ENCODE measurements at regions not wholly inside any gene's neighbourhood (a gene's known extent, or its start where the extent isn't known, plus 50 kb on each side); places are given as distances from the start of the nearest gene placed in this dataset.
A peak's percentile ranks its signal among the peaks of the same experiment; 100 is the strongest.

GRCh38 chr12:62129291-62129690 lies 130.9 kb upstream of the USP15 start:
- H3K9me3 ChIP-seq (replicated peaks; ENCODE audit: control insufficient read depth, insufficient read depth, low read depth, low read length) = no peaks in the 10 kb centered on the region
- intact Hi-C loops (cut with micrococcal nuclease) = loop anchor here (5.0 to 10.0 kb wide), 2 partner anchors 63 to 124 kb away; a partner anchor contains a TSS
- no peaks in the 10 kb centered on the region for H4K20me1 ChIP-seq (replicated peaks; ENCODE audit: control insufficient read depth, insufficient read depth, low read length)
- no peak overlapping the region for H3K4me2 ChIP-seq (ENCODE audit: insufficient read depth, low read length)
- no peaks in the 10 kb centered on the region for H3K27me3 ChIP-seq (ENCODE audit: control insufficient read depth in 2 of 2, insufficient read depth in 2 of 2, low read length in 2 of 2)
- no peaks in the 10 kb centered on the region for H3K9me1 ChIP-seq (ENCODE audit: control insufficient read depth, insufficient read depth, low read length)
- no peak overlapping the region for H3K4me3 ChIP-seq
- DNase-seq (ENCODE audit: extremely low read depth in 1 of 4, low spot score in 3 of 4) (no peak), ATAC-seq (no peak), FAIRE-seq (peak; percentile 11)
- H3K9ac ChIP-seq (ENCODE audit: insufficient read depth in 1 of 2, low read depth in 2 of 2, low read length in 2 of 2) = no peak overlapping the region
- CTCF ChIA-PET (ENCODE audit: low intra/inter-chr PET ratio) = no interaction called here
- H3K79me2 ChIP-seq (ENCODE audit: control insufficient read depth, insufficient read depth, low read length) = no peaks in the 10 kb centered on the region
- POLR2A ChIA-PET = no interaction called here
- 1% methylated on average over 4 of the region's 4 CpGs for WGBS (ENCODE audit: insufficient coverage, low coverage, missing lambda C conversion rate)
- in situ Hi-C loops (cut with MboI) = no loop called here
- BruUV-seq (replicated peaks) = no TSS peak
- H3K36me3 ChIP-seq (ENCODE audit: control insufficient read depth, insufficient read depth, low read length) = no peaks in the 10 kb centered on the region
- H2AFZ ChIP-seq (ENCODE audit: low read depth, low read length) = no peak overlapping the region
- no peak overlapping the region for H3K27ac ChIP-seq (ENCODE audit: extremely low read depth, low read depth, low read length)
- peaks cover 0 to 9% of the 10 kb centered on the region in 2 experiments; a peak in 2 of 5 replicates for H3K4me1 ChIP-seq (replicated peaks in 1 of 2; ENCODE audit: control insufficient read depth in 2 of 2, insufficient read depth in 2 of 2, low read length in 2 of 2)
- no peak for TF ChIP-seq ZBTB8A (IDR thresholded peaks at IDR 0.05; ENCODE audit: partially characterized antibody)
- TF ChIP-seq COPS2 (conservative IDR thresholded peaks at IDR 0.05) = no peak
- no peak for TF ChIP-seq BCL6 (CRISPR knock-in tag; IDR thresholded peaks at IDR 0.05)
- no peak for TF ChIP-seq NFIX (CRISPR knock-in tag; IDR thresholded peaks at IDR 0.05; ENCODE audit: low read depth)
- no peak for TF ChIP-seq SIN3A (IDR thresholded peaks at IDR 0.05; ENCODE audit: borderline replicate concordance in 2 of 2, control insufficient read depth in 1 of 2, low read depth in 2 of 2, low read length in 2 of 2)
- TF ChIP-seq MTA3 (IDR thresholded peaks at IDR 0.05; ENCODE audit: borderline replicate concordance) = no peak
- no peak for TF ChIP-seq KDM4B (IDR thresholded peaks at IDR 0.05; ENCODE audit: borderline replicate concordance in 2 of 2, low read depth in 1 of 2)
- no peak for TF ChIP-seq ZNF436 (CRISPR knock-in tag; IDR thresholded peaks at IDR 0.05)
- no peak for TF ChIP-seq GTF2A2 (tag; IDR thresholded peaks at IDR 0.05)
- no peak for TF ChIP-seq ZNF318 (IDR thresholded peaks at IDR 0.05; ENCODE audit: borderline replicate concordance in 1 of 2, low read depth in 1 of 2)
- TF ChIP-seq RBM39 (optimal IDR thresholded peaks at IDR 0.05; ENCODE audit: low read depth, low read length) = no peak
- TF ChIP-seq MEIS2 (IDR thresholded peaks at IDR 0.05; ENCODE audit: partially characterized antibody) = no peak
- TF ChIP-seq ZEB2 (IDR thresholded peaks at IDR 0.05) = no peak
- TF ChIP-seq ARID1B (IDR thresholded peaks at IDR 0.05) = peak; percentile 13; the same call in 1 of the 2 replicates
- no peak for TF ChIP-seq MCM7 (IDR thresholded peaks at IDR 0.05)
- no peak for TF ChIP-seq ZNF445 (CRISPR knock-in tag; IDR thresholded peaks at IDR 0.05; ENCODE audit: low read depth)
- no peak for TF ChIP-seq SMAD2 (IDR thresholded peaks at IDR 0.05; ENCODE audit: low read depth, low read length)
- no peak for TF ChIP-seq SREBF1 (IDR thresholded peaks at IDR 0.05; ENCODE audit: borderline replicate concordance, low read depth, low read length)

Data from K562 (cell line).